Omental fat pad (tissue), 3 donors: ENCODE measurements at regions not wholly inside any gene's neighbourhood (a gene's known extent, or its start where the extent isn't known, plus 50 kb on each side); places are given as distances from the start of the nearest gene placed in this dataset.

Experiments used
- ATAC-seq: fragments of 150-250 bp; one replicate; pipeline ENCODE4 v1.9.1; 2016; ENCODE audit warnings: mild to moderate bottlenecking, moderate library complexity; ENCODE audit not compliant: low FRiP score
- DNase-seq: peaks from one replicate; pipeline ENCODE4 v3.0.0-alpha.2; 2019; ENCODE audit warnings: low spot score
- CTCF ChIP-seq, 3 donors: fragments of 450-650 bp; IDR thresholded peaks; one replicate each; pipeline ENCODE4 v1.5.1; 2016 to 2017; ENCODE audit warnings: antibody characterized with exemption in 3 of 3, mild to moderate bottlenecking in 3 of 3, moderate library complexity in 2 of 3

DNA sequence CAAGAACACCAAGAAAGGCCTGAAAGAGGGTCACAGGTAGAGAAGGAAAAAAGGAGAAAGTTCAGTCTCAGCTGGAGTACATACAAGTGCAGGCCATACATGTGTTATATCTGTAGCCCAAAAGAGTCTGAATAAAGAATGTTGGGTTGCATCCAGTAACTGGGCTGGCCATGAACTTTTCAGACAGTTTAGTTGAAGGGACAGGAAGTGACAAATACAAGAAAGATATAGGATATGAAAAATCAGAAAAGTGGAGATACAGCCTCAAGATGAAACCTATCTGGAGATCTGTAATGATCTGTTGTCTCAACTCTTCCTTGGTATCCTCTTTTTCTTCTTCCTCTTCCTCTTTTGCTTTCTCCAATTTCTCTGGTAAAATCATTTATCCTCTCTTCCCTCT is 671.7 kb downstream of the MECOM start:
- ATAC-seq (no peak), DNase-seq (no peak)
- no peak for TF ChIP-seq CTCF (IDR thresholded peaks at IDR 0.05)

- ATAC-seq (no peak), DNase-seq (no peak)
- TF ChIP-seq CTCF (IDR thresholded peaks at IDR 0.05), result no peak
These were observed 672.9 kb downstream of the MECOM start for GRCh38 chr3:168990621-168991020.

- ATAC-seq (no peak), DNase-seq (no peak)
- TF ChIP-seq CTCF (IDR thresholded peaks at IDR 0.05), result no peak
These were observed 673.4 kb downstream of the MECOM start for GRCh38 chr3:168990134-168990533.

- no peak for TF ChIP-seq CTCF (IDR thresholded peaks at IDR 0.05)
- no peak for DNase-seq
- ATAC-seq, result no peak
These were observed 674.1 kb downstream of the MECOM start for GRCh38 chr3:168989396-168989795.

DNA sequence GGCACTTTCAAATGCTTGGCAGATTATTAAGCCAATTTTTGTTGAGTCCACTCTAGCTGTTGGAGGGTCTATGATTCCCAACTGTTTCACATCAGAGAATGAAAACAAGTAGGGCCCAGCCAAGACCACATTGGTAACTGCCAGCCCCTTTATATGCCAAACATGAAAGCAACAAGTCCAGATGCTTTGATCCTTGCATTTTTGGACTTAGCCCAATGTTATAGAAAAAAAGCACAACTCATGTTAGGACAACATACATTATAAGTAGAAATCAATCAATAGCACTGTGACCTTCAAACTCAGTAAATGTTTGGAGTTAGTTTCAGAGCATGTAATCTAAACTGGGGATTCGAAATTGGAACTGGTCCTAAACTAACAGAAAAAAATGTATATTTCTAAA is 674.7 kb downstream of the MECOM start:
- ATAC-seq, result no peak
- DNase-seq, result no peak

DNA sequence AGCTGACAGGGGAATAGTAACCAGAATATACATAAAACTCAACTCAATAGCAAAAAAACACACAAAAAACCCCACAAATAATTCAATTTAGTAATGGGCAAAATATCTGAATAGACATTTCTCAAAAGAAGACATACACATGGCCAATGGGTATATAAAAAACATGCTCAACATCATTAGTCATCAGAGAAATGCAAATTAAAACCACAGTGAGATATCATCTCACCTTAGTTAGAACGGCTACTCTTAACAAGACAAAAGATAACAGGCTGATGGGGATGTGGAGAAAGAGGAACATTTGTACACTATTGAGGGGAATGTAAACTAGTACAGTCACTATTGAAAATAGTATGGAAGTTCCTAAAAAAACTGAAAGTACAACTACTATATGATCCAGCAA is 678.6 kb downstream of the MECOM start:
- ATAC-seq (no peak), DNase-seq (no peak)
- no peak for TF ChIP-seq CTCF (IDR thresholded peaks at IDR 0.05)

More for the DNA sequence above, 674.7 kb downstream of the MECOM start:
- no peak for TF ChIP-seq CTCF (IDR thresholded peaks at IDR 0.05)

DNA sequence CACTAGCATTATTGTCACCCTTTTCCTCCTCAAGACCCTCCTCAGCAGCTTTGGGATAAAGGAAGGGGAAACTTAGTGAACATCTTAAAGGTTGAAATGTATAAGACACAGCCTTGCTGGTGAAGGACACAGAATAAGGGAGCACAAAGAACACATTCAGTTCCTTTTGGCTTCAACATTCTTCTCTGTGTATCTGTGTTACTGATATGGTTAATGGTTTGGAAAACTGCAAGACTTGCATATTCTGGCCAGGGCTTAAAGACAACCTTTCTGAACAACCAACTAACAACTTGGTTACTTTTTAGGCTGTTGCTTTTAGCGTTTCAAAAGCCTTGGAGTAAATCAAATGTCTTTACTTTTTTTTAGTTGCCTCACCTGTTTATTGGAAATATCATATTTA is 680.5 kb downstream of the MECOM start:
- no peak for TF ChIP-seq CTCF (IDR thresholded peaks at IDR 0.05)
- ATAC-seq, result no peak

More for the DNA sequence above, 680.5 kb downstream of the MECOM start:
- no peak for DNase-seq
